SK-N-SH (cell line): ENCODE measurements at regions not wholly inside any gene's neighbourhood (a gene's known extent, or its start where the extent isn't known, plus 50 kb on each side); places are given as distances from the start of the nearest gene placed in this dataset.

Source experiments
- CTCF ChIA-PET: fragments of 300-600, 350-600 bp; formaldehyde crosslinking; extraction: SDS; loops from one replicate; lab custom pipeline; 2021; lab: Yijun Ruan, JAX
- POLR2A ChIA-PET: fragments of 350-600 bp; sonication (Branson Sonifier 250); formaldehyde crosslinking; extraction: SDS; loops from one replicate; lab custom pipeline; 2020; ENCODE audit warnings: antibody characterized with exemption, inconsistent platforms; lab: Yijun Ruan, JAX
- DNase-seq: peaks from one replicate; pipeline ENCODE4 v3.0.0; 2012
- H2AFZ ChIP-seq: fragments of 200-600 bp; sonication (generic); 2 replicates; pipeline ENCODE4 v1.8.1; 2016; ENCODE audit warnings: antibody characterized with exemption, mild to moderate bottlenecking, low read depth
- H3F3A ChIP-seq: fragments of 200-600 bp; sonication (generic); replicated peaks from 2 replicates; pipeline ENCODE3; 2016; ENCODE audit warnings: antibody characterized with exemption, mild to moderate bottlenecking; ENCODE audit not compliant: insufficient read depth
- H3K27ac ChIP-seq, 2 experiments: fragments of 200-500 bp in 1 of 2; fragments of 200-600 bp in 1 of 2; sonication (Bioruptor generic) in 1 of 2; sonication (generic), shearing (Covaris generic) in 1 of 2; 2 replicates each; pipeline versions ENCODE4 v1.5.1 to v1.6.1; 2014 to 2016; ENCODE audit warnings: low read depth in 2 of 2, inconsistent platforms in 1 of 2, low read length in 1 of 2, mild to moderate bottlenecking in 1 of 2, mixed read lengths in 1 of 2
- H3K27me3 ChIP-seq: fragments of 200-600 bp; sonication (generic), shearing (Covaris generic); 2 replicates; pipeline ENCODE4 v1.6.1; 2016; ENCODE audit warnings: mixed run types; ENCODE audit not compliant: insufficient read depth
- H3K36me3 ChIP-seq, 2 experiments: fragments of 200-500 bp in 1 of 2; fragments of 200-600 bp in 1 of 2; sonication (Bioruptor generic) in 1 of 2; sonication (generic) in 1 of 2; replicated peaks in 1 of 2; 2 replicates each; pipeline versions ENCODE3 to v1.5.1; 2014 to 2016; ENCODE audit warnings: low read length in 1 of 2, mild to moderate bottlenecking in 1 of 2; ENCODE audit not compliant: insufficient read depth in 2 of 2, control insufficient read depth in 1 of 2
- H3K4me1 ChIP-seq, 2 experiments: fragments of 200-500 bp in 1 of 2; fragments of 200-600 bp in 1 of 2; sonication (Bioruptor generic) in 1 of 2; sonication (generic), shearing (Covaris generic) in 1 of 2; 2 replicates each; pipeline versions ENCODE4 v1.5.1 to v1.6.1; 2014 to 2016; ENCODE audit warnings: low read depth in 1 of 2, low read length in 1 of 2, mixed run types in 1 of 2; ENCODE audit not compliant: insufficient read depth in 2 of 2, control insufficient read depth in 1 of 2
- H3K4me2 ChIP-seq: fragments of 200-600 bp; sonication (generic), shearing (Covaris generic); 2 replicates; pipeline ENCODE4 v1.6.1; 2017; ENCODE audit warnings: mixed run types
- H3K4me3 ChIP-seq, 2 experiments: fragments of 200-500 bp in 1 of 2; fragments of 200-600 bp in 1 of 2; sonication (Bioruptor generic) in 1 of 2; sonication (generic), shearing (Covaris generic) in 1 of 2; 2 replicates each; pipeline versions ENCODE4 v1.5.1 to v1.8.1; 2014 to 2016; ENCODE audit warnings: low read depth in 2 of 2, inconsistent platforms in 1 of 2, low read length in 1 of 2, mild to moderate bottlenecking in 1 of 2, mixed read lengths in 1 of 2, moderate library complexity in 1 of 2
- H3K79me2 ChIP-seq: fragments of 200-600 bp; sonication (generic); 2 replicates; pipeline ENCODE4 v1.8.1; 2017; ENCODE audit warnings: mild to moderate bottlenecking; ENCODE audit not compliant: insufficient read depth
- H3K9ac ChIP-seq: fragments of 200-600 bp; sonication (generic); 2 replicates; pipeline ENCODE4 v1.6.1; 2017; ENCODE audit warnings: mixed run types
- H3K9me2 ChIP-seq: fragments of 200-600 bp; sonication (generic); 2 replicates; pipeline ENCODE4 v1.6.1; 2017; ENCODE audit warnings: mixed run types
- H3K9me3 ChIP-seq: fragments of 200-600 bp; sonication (generic); 2 replicates; pipeline ENCODE4 v1.6.1; 2017; ENCODE audit warnings: mixed run types, mild to moderate bottlenecking, moderate library complexity
- H4K20me1 ChIP-seq: fragments of 200-600 bp; sonication (generic); 2 replicates; pipeline ENCODE4 v1.6.1; 2017; ENCODE audit warnings: mild to moderate bottlenecking, mixed run types; ENCODE audit not compliant: insufficient read depth
- CHD2 ChIP-seq: fragments of 150-350 bp; IDR thresholded peaks from 2 replicates; pipeline ENCODE4 v1.6.1; 2018; ENCODE audit warnings: low read length; ENCODE audit not compliant: partially characterized antibody
- ELF1 ChIP-seq: IDR thresholded peaks from 2 replicates; pipeline ENCODE4 v1.4.0; 2012
- EP300 ChIP-seq, 2 experiments: IDR thresholded peaks; 2 replicates each; pipeline versions ENCODE4 v1.4.0 to v1.6.1; 2012; ENCODE audit warnings: borderline replicate concordance in 1 of 2, low read depth in 1 of 2, low read length in 1 of 2
- FOSL2 ChIP-seq: IDR thresholded peaks from 2 replicates; pipeline ENCODE4 v1.4.0; 2012; ENCODE audit warnings: low read depth, mild to moderate bottlenecking, moderate library complexity, borderline replicate concordance
- FOXJ3 ChIP-seq: sonication (generic); formaldehyde crosslinking; IDR thresholded peaks from 2 replicates; pipeline ENCODE4 v1.5.1; 2020; ENCODE audit warnings: mild to moderate bottlenecking, missing genetic modification reagents
- GATA2 ChIP-seq: sonication (generic); formaldehyde crosslinking; IDR thresholded peaks from 2 replicates; pipeline ENCODE4 v1.5.0; 2020; ENCODE audit warnings: mild to moderate bottlenecking, missing genetic modification reagents
- IRF3 ChIP-seq: fragments of 150-350 bp; IDR thresholded peaks from 2 replicates; pipeline ENCODE4 v1.6.1; 2016; ENCODE audit warnings: mild to moderate bottlenecking, low read depth, low read length
- JUND ChIP-seq: IDR thresholded peaks from 2 replicates; pipeline ENCODE4 v1.4.0; 2012
- MAX ChIP-seq: IDR thresholded peaks from 2 replicates; pipeline ENCODE4 v1.4.0; 2012; ENCODE audit warnings: low read depth
- MEF2A ChIP-seq: IDR thresholded peaks from 2 replicates; pipeline ENCODE4 v1.4.0; 2012; ENCODE audit warnings: low read depth, borderline replicate concordance
- MXI1 ChIP-seq: IDR thresholded peaks from 2 replicates; pipeline ENCODE4 v1.6.1; 2012; ENCODE audit warnings: mild to moderate bottlenecking, low read depth, low read length, improper control_type of control experiment
- NFIC ChIP-seq: IDR thresholded peaks from 2 replicates; pipeline ENCODE4 v1.4.0; 2012; ENCODE audit warnings: borderline replicate concordance
- PBX3 ChIP-seq: IDR thresholded peaks from 2 replicates; pipeline ENCODE4; 2012
- POLR2AphosphoS5 ChIP-seq: IDR thresholded peaks from 2 replicates; pipeline ENCODE4 v1.6.1; 2012; ENCODE audit warnings: low read depth, low read length
- RAD21 ChIP-seq: IDR thresholded peaks from 2 replicates; pipeline ENCODE4 v1.6.1; 2012; ENCODE audit warnings: mild to moderate bottlenecking, low read length
- RFX5 ChIP-seq: IDR thresholded peaks from 2 replicates; pipeline ENCODE4 v1.6.1; 2012; ENCODE audit warnings: mild to moderate bottlenecking, improper control_type of control experiment, low read length
- RXRA ChIP-seq: IDR thresholded peaks from 2 replicates; pipeline ENCODE4 v1.4.0; 2012; ENCODE audit warnings: low read depth, mild to moderate bottlenecking, borderline replicate concordance
- SIN3A ChIP-seq: IDR thresholded peaks from 2 replicates; pipeline ENCODE4 v1.6.1; 2012; ENCODE audit warnings: low read depth, mild to moderate bottlenecking, low read length, moderate library complexity, borderline replicate concordance
- SMC3 ChIP-seq: IDR thresholded peaks from 2 replicates; pipeline ENCODE4 v1.6.1; 2012; ENCODE audit warnings: low read depth, low read length, improper control_type of control experiment
- TAF1 ChIP-seq: IDR thresholded peaks from 2 replicates; pipeline ENCODE4 v1.6.1; 2012; ENCODE audit warnings: low read depth, mild to moderate bottlenecking, low read length, moderate library complexity, borderline replicate concordance
- TCF12 ChIP-seq: IDR thresholded peaks from 2 replicates; pipeline ENCODE4 v1.4.0; 2012
- USF1 ChIP-seq: IDR thresholded peaks from 2 replicates; pipeline ENCODE4 v1.4.0; 2012; ENCODE audit warnings: low read depth, borderline replicate concordance
- USF2 ChIP-seq: fragments of 150-350 bp; IDR thresholded peaks from 2 replicates; pipeline ENCODE4 v1.6.1; 2017; ENCODE audit warnings: antibody characterized with exemption, low read length, low read depth, borderline replicate concordance
- WGBS: methylation state at CpG from one replicate; pipeline ENCODE4 v1.1.6; 2017; ENCODE audit warnings: low lambda C conversion rate; 5-methylcytosine and 5-hydroxymethylcytosine counted together
- TF ChIP-seq, protein P1 (sequence below): IDR thresholded peaks from 2 replicates; pipeline ENCODE4 v1.4.0; 2012; ENCODE audit warnings: low read depth, borderline replicate concordance
- TF ChIP-seq, protein P2 (sequence below): IDR thresholded peaks from 2 replicates; pipeline ENCODE4 v1.6.1; 2012; ENCODE audit warnings: mild to moderate bottlenecking, low read depth, low read length, moderate library complexity

DNA sequence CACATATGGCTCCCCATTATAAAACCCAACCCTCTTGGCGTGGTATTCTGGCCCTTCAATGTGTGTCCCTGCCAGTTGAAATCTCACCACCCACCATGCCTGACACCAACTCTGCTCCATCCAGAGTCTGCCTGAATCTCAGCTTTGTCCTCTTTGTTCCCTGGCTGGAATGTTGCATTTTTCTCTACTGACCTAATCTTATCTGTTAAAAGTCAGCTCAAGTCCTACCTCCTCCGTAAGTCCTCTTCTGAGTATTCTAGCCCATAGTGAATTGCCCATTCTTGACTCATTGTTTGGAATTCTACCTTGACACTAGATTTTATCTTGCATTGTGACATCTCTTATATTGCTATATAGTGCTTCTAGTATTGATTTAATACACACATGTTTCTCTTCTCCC, 207.1 kb upstream of the VLDLR start:
- H3K9me2 ChIP-seq: no peaks in the 10 kb centered on the region
- ChIA-PET CTCF (no interaction called here), POLR2A (no interaction called here)
- 56% methylated on average over 2 of the region's 2 CpGs for WGBS
- H3K4me2 ChIP-seq: no peak overlapping the region
- H3K27me3 ChIP-seq: no peaks in the 10 kb centered on the region
- no peak for DNase-seq
- H3K4me1 ChIP-seq: peaks cover 2 to 18% of the 10 kb centered on the region in 2 experiments; a peak in 3 of 4 replicates
- H3K9ac ChIP-seq: no peak overlapping the region
- no peaks in the 10 kb centered on the region for H4K20me1 ChIP-seq
- no peaks in the 10 kb centered on the region for H3K79me2 ChIP-seq
- no peak overlapping the region for H2AFZ ChIP-seq
- peaks cover 12% of the 10 kb centered on the region for H3F3A ChIP-seq
- H3K27ac ChIP-seq: peak overlapping the region in 1 of 2 experiments; percentile 27; a peak in 2 of 4 replicates
- no peaks in the 10 kb centered on the region for H3K9me3 ChIP-seq
- H3K36me3 ChIP-seq: no peaks in the 10 kb centered on the region
- H3K4me3 ChIP-seq: no peak overlapping the region
- no peak for TF ChIP-seq MXI1
- no peak for TF ChIP-seq USF2
- TF ChIP-seq, protein P1, sequence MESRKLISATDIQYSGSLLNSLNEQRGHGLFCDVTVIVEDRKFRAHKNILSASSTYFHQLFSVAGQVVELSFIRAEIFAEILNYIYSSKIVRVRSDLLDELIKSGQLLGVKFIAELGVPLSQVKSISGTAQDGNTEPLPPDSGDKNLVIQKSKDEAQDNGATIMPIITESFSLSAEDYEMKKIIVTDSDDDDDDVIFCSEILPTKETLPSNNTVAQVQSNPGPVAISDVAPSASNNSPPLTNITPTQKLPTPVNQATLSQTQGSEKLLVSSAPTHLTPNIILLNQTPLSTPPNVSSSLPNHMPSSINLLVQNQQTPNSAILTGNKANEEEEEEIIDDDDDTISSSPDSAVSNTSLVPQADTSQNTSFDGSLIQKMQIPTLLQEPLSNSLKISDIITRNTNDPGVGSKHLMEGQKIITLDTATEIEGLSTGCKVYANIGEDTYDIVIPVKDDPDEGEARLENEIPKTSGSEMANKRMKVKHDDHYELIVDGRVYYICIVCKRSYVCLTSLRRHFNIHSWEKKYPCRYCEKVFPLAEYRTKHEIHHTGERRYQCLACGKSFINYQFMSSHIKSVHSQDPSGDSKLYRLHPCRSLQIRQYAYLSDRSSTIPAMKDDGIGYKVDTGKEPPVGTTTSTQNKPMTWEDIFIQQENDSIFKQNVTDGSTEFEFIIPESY: no peak
- no peak for TF ChIP-seq GATA2 (CRISPR knock-in tag)
- TF ChIP-seq FOSL2: peak; percentile 44; the same call in 1 of the 2 replicates
- no peak for TF ChIP-seq FOXJ3 (CRISPR knock-in tag)
- TF ChIP-seq MEF2A: no peak
- no peak for TF ChIP-seq CHD2
- TF ChIP-seq, protein P2, sequence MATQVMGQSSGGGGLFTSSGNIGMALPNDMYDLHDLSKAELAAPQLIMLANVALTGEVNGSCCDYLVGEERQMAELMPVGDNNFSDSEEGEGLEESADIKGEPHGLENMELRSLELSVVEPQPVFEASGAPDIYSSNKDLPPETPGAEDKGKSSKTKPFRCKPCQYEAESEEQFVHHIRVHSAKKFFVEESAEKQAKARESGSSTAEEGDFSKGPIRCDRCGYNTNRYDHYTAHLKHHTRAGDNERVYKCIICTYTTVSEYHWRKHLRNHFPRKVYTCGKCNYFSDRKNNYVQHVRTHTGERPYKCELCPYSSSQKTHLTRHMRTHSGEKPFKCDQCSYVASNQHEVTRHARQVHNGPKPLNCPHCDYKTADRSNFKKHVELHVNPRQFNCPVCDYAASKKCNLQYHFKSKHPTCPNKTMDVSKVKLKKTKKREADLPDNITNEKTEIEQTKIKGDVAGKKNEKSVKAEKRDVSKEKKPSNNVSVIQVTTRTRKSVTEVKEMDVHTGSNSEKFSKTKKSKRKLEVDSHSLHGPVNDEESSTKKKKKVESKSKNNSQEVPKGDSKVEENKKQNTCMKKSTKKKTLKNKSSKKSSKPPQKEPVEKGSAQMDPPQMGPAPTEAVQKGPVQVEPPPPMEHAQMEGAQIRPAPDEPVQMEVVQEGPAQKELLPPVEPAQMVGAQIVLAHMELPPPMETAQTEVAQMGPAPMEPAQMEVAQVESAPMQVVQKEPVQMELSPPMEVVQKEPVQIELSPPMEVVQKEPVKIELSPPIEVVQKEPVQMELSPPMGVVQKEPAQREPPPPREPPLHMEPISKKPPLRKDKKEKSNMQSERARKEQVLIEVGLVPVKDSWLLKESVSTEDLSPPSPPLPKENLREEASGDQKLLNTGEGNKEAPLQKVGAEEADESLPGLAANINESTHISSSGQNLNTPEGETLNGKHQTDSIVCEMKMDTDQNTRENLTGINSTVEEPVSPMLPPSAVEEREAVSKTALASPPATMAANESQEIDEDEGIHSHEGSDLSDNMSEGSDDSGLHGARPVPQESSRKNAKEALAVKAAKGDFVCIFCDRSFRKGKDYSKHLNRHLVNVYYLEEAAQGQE: no peak
- no peak for TF ChIP-seq RAD21
- peak; percentile 38; the same call in 1 of the 2 replicates for TF ChIP-seq PBX3
- 0 out of 2 replicates have a peak, but pooled peaks have one; percentile 35 for TF ChIP-seq NFIC
- no peak for TF ChIP-seq POLR2AphosphoS5
- TF ChIP-seq SIN3A: no peak
- no peak for TF ChIP-seq RFX5
- TF ChIP-seq SMC3: no peak
- TF ChIP-seq MAX: 0 out of 2 replicates have a peak, but pooled peaks have one; percentile 13
- TF ChIP-seq USF1: no peak
- peak; percentile 56 for TF ChIP-seq TCF12
- no peak for TF ChIP-seq RXRA
- no peak for TF ChIP-seq TAF1
- 0 out of 4 replicates have a peak, but pooled peaks of 1 of the 2 experiments have one; percentile 29 for TF ChIP-seq EP300 (IDR thresholded peaks at IDR 0.05; ENCODE audit: borderline replicate concordance in 1 of 2, low read depth in 1 of 2, low read length in 1 of 2)
- no peak for TF ChIP-seq ELF1
- TF ChIP-seq IRF3: no peak
- peak; percentile 65 for TF ChIP-seq JUND
